Neural crest cell (in vitro differentiated cells): ENCODE measurements at regions not wholly inside any gene's neighbourhood (a gene's known extent, or its start where the extent isn't known, plus 50 kb on each side); places are given as distances from the start of the nearest gene placed in this dataset.

Experiments used
- DNase-seq: peaks from one replicate; pipeline ENCODE4 v3.0.0; 2021; ENCODE audit warnings: low read depth, mixed read lengths, low spot score
- H3K27ac Mint-ChIP-seq: one replicate; pipeline ENCODE4 v1.8.0; 2021; ENCODE audit warnings: mild to moderate bottlenecking, mixed read lengths; ENCODE audit not compliant: unreplicated experiment
- H3K27me3 Mint-ChIP-seq: 2 replicates; pipeline ENCODE4 v1.8.0; 2021; ENCODE audit warnings: low read depth, mild to moderate bottlenecking, mixed read lengths
- H3K36me3 Mint-ChIP-seq: 2 replicates; pipeline ENCODE4 v1.8.0; 2021; ENCODE audit warnings: low read depth, mild to moderate bottlenecking, mixed read lengths
- H3K4me1 Mint-ChIP-seq: 2 replicates; pipeline ENCODE4 v1.8.0; 2021; ENCODE audit warnings: mixed read lengths
- H3K4me3 Mint-ChIP-seq: one replicate; pipeline ENCODE4 v1.8.0; 2021; ENCODE audit warnings: mild to moderate bottlenecking, mixed read lengths
- H3K9me3 Mint-ChIP-seq: 2 replicates; pipeline ENCODE4 v1.8.0; 2021; ENCODE audit warnings: mixed read lengths
- CTCF ChIP-seq: fragments of 200-600 bp; sonication (generic); conservative IDR thresholded peaks from 2 replicates; pipeline ENCODE4 v1.5.0; 2021; ENCODE audit warnings: antibody characterized with exemption, mild to moderate bottlenecking

GRCh38 chrX:112577146-112577545, 102.6 kb downstream of the LHFPL1 start:
- Mint-ChIP-seq H3K4me1 (no peaks in the 10 kb centered on the region), H3K4me3 (no peak overlapping the region), H3K27me3 (no peaks in the 10 kb centered on the region), H3K36me3 (no peaks in the 10 kb centered on the region), H3K9me3 (peaks cover 2% of the 10 kb centered on the region), H3K27ac (no peak overlapping the region)
- no peak for TF ChIP-seq CTCF
- DNase-seq, result no peak

DNA sequence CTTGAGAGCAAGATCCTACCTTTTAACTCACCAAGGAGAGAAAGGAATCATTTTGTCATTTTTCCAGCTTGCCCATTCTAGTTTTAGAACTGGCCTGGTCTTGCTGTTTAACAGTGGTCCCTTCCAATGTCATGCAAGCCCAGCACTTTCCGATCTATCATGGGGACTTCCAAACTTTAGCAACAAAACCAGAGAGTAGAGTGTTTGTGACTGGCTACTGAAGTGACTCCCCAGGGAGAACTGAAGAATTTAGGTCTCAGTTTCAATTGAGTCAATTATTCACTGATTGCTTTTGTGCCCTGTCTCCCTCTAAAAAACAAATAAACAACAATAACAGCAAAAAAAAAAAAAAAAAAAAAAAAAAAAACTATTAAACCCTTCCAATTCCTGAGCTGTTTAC, 108.3 kb downstream of the LHFPL1 start:
- no peak for TF ChIP-seq CTCF
- no peak overlapping the region for H3K27ac Mint-ChIP-seq
- no peaks in the 10 kb centered on the region for H3K27me3 Mint-ChIP-seq
- H3K9me3 Mint-ChIP-seq, result peaks cover 1% of the 10 kb centered on the region
- no peaks in the 10 kb centered on the region for H3K4me1 Mint-ChIP-seq
- no peak overlapping the region for H3K4me3 Mint-ChIP-seq
- DNase-seq, result no peak
- H3K36me3 Mint-ChIP-seq, result no peaks in the 10 kb centered on the region

- no peaks in the 10 kb centered on the region for H3K9me3 Mint-ChIP-seq
- DNase-seq, result no peak
- H3K4me3 Mint-ChIP-seq, result no peak overlapping the region
- H3K4me1 Mint-ChIP-seq, result no peaks in the 10 kb centered on the region
- H3K27ac Mint-ChIP-seq, result no peak overlapping the region
- no peaks in the 10 kb centered on the region for H3K27me3 Mint-ChIP-seq
- H3K36me3 Mint-ChIP-seq, result no peaks in the 10 kb centered on the region
- no peak for TF ChIP-seq CTCF
These were observed 123.9 kb downstream of the LHFPL1 start for GRCh38 chrX:112555831-112556230.

GRCh38 chrX:112545051-112545450, 134.7 kb downstream of the LHFPL1 start:
- no peak for DNase-seq
- Mint-ChIP-seq H3K4me3 (no peak overlapping the region), H3K27me3 (no peaks in the 10 kb centered on the region), H3K4me1 (no peaks in the 10 kb centered on the region), H3K9me3 (no peaks in the 10 kb centered on the region), H3K27ac (no peak overlapping the region), H3K36me3 (no peaks in the 10 kb centered on the region)
- TF ChIP-seq CTCF, result no peak

GRCh38 chrX:112536544-112536943, 143.2 kb downstream of the LHFPL1 start:
- no peak overlapping the region for H3K4me3 Mint-ChIP-seq
- H3K27ac Mint-ChIP-seq, result no peak overlapping the region
- no peak for DNase-seq
- no peaks in the 10 kb centered on the region for H3K4me1 Mint-ChIP-seq
- no peaks in the 10 kb centered on the region for H3K27me3 Mint-ChIP-seq
- H3K9me3 Mint-ChIP-seq, result no peaks in the 10 kb centered on the region
- H3K36me3 Mint-ChIP-seq, result no peaks in the 10 kb centered on the region
- no peak for TF ChIP-seq CTCF

DNA sequence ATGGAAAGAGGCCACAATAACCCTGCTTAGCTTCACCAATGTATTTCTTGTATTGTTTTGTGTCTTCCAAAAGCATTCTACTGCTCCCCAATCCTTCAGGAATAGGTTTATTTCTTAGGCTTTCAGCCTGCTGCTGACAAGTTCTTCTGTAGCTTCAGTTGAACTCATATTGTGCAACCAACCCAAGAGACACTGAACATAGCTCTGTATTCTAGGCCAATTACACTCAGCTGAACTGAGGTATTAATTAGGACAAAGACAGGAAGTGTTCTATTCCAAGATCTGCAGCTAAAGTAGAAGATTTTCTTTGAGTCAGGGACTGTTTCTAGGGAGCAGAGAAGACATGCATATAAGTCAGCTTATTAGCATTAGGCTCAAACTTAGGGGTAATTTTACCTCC, 151.8 kb downstream of the LHFPL1 start:
- TF ChIP-seq CTCF, result no peak
- Mint-ChIP-seq H3K9me3 (peaks cover 10% of the 10 kb centered on the region), H3K27me3 (no peaks in the 10 kb centered on the region), H3K4me3 (no peak overlapping the region), H3K4me1 (no peaks in the 10 kb centered on the region), H3K36me3 (no peaks in the 10 kb centered on the region), H3K27ac (no peak overlapping the region)
- DNase-seq, result no peak
